GM06990 (cell line): ENCODE measurements at regions not wholly inside any gene's neighbourhood (a gene's known extent, or its start where the extent isn't known, plus 50 kb on each side); places are given as distances from the start of the nearest gene placed in this dataset.

Source experiments
- DNase-seq: peaks from one replicate; pipeline ENCODE4 v3.0.0-alpha.2; 2011; ENCODE audit not compliant: insufficient read length; ENCODE audit errors: extremely low read depth
- H3K27me3 ChIP-seq: replicated peaks from 2 replicates; pipeline ENCODE4 v1.6.0; 2011; ENCODE audit warnings: low read length; ENCODE audit not compliant: control insufficient read depth, insufficient read depth
- H3K36me3 ChIP-seq: 2 replicates; pipeline ENCODE4 v1.5.1; 2011; ENCODE audit warnings: low read length; ENCODE audit not compliant: control insufficient read depth, insufficient read depth
- H3K4me3 ChIP-seq: replicated peaks from 2 replicates; pipeline ENCODE4 v1.5.1; 2011; ENCODE audit warnings: low read depth, mild to moderate bottlenecking, control low read depth, low read length
- CTCF ChIP-seq: IDR thresholded peaks from 2 replicates; pipeline ENCODE4 v1.5.1; 2011; ENCODE audit warnings: low read length, control low read depth, mild to moderate bottlenecking, inconsistent platforms; ENCODE audit not compliant: insufficient read depth, poor library complexity, severe bottlenecking

- no peak for DNase-seq
- Histone ChIP-seq H3K27me3 (no peaks in the 10 kb centered on the region), H3K4me3 (no peak overlapping the region), H3K36me3 (no peaks in the 10 kb centered on the region)
- no peak for TF ChIP-seq CTCF
These were observed 768.2 kb downstream of the KCNJ18 start for GRCh38 chr17:22460461-22461063.

GRCh38 chr17:22461460-22462145 is 769.3 kb downstream of the KCNJ18 start:
- Histone ChIP-seq H3K36me3 (no peaks in the 10 kb centered on the region), H3K4me3 (no peak overlapping the region), H3K27me3 (no peaks in the 10 kb centered on the region)
- no peak for DNase-seq
- TF ChIP-seq CTCF: no peak

- Histone ChIP-seq H3K36me3 (no peaks in the 10 kb centered on the region), H3K27me3 (no peaks in the 10 kb centered on the region), H3K4me3 (no peak overlapping the region)
- no peak for TF ChIP-seq CTCF
- DNase-seq: no peak
These were observed 770.1 kb downstream of the KCNJ18 start for GRCh38 chr17:22462461-22462860.

GRCh38 chr17:22463110-22463850 is 771.0 kb downstream of the KCNJ18 start:
- Histone ChIP-seq H3K4me3 (no peak overlapping the region), H3K27me3 (no peaks in the 10 kb centered on the region), H3K36me3 (no peaks in the 10 kb centered on the region)
- no peak for TF ChIP-seq CTCF
- no peak for DNase-seq

- Histone ChIP-seq H3K4me3 (no peak overlapping the region), H3K36me3 (no peaks in the 10 kb centered on the region), H3K27me3 (no peaks in the 10 kb centered on the region)
- TF ChIP-seq CTCF: no peak
- no peak for DNase-seq
These were observed 771.7 kb downstream of the KCNJ18 start for GRCh38 chr17:22464041-22464440.
